LNCAP (cell line): ENCODE measurements at regions not wholly inside any gene's neighbourhood (a gene's known extent, or its start where the extent isn't known, plus 50 kb on each side); places are given as distances from the start of the nearest gene placed in this dataset.

Source experiments
- CTCF ChIP-seq: fragments of 450-650 bp; IDR thresholded peaks from 2 replicates; pipeline ENCODE4 v1.5.1; 2017; ENCODE audit warnings: mild to moderate bottlenecking

GRCh38 chr10:6748981-6749635, 169.0 kb upstream of the PRKCQ start:
- no peak for TF ChIP-seq CTCF

- no peak for TF ChIP-seq CTCF
These were observed 168.0 kb upstream of the PRKCQ start for GRCh38 chr10:6748029-6748428.

GRCh38 chr10:6746782-6747181, 166.7 kb upstream of the PRKCQ start:
- TF ChIP-seq CTCF = no peak

GRCh38 chr10:6743291-6743849, 163.3 kb upstream of the PRKCQ start:
- TF ChIP-seq CTCF = no peak

GRCh38 chr10:6741541-6741941, 161.5 kb upstream of the PRKCQ start:
- no peak for TF ChIP-seq CTCF

- TF ChIP-seq CTCF = no peak
These were observed 159.6 kb upstream of the PRKCQ start for GRCh38 chr10:6739530-6740174.

GRCh38 chr10:6738112-6738768, 158.2 kb upstream of the PRKCQ start:
- no peak for TF ChIP-seq CTCF
